SK-N-SH (cell line): ENCODE measurements at regions not wholly inside any gene's neighbourhood (a gene's known extent, or its start where the extent isn't known, plus 50 kb on each side); places are given as distances from the start of the nearest gene placed in this dataset.
A peak's percentile ranks its signal among the peaks of the same experiment; 100 is the strongest.

Source experiments
- CTCF ChIA-PET: fragments of 300-600, 350-600 bp; formaldehyde crosslinking; extraction: SDS; loops from one replicate; lab custom pipeline; 2021; lab: Yijun Ruan, JAX
- POLR2A ChIA-PET: fragments of 350-600 bp; sonication (Branson Sonifier 250); formaldehyde crosslinking; extraction: SDS; loops from one replicate; lab custom pipeline; 2020; ENCODE audit warnings: antibody characterized with exemption, inconsistent platforms; lab: Yijun Ruan, JAX
- DNase-seq: peaks from one replicate; pipeline ENCODE4 v3.0.0; 2012
- H2AFZ ChIP-seq: fragments of 200-600 bp; sonication (generic); 2 replicates; pipeline ENCODE4 v1.8.1; 2016; ENCODE audit warnings: antibody characterized with exemption, mild to moderate bottlenecking, low read depth
- H3F3A ChIP-seq: fragments of 200-600 bp; sonication (generic); replicated peaks from 2 replicates; pipeline ENCODE3; 2016; ENCODE audit warnings: antibody characterized with exemption, mild to moderate bottlenecking; ENCODE audit not compliant: insufficient read depth
- H3K27ac ChIP-seq, 2 experiments: fragments of 200-500 bp in 1 of 2; fragments of 200-600 bp in 1 of 2; sonication (Bioruptor generic) in 1 of 2; sonication (generic), shearing (Covaris generic) in 1 of 2; 2 replicates each; pipeline versions ENCODE4 v1.5.1 to v1.6.1; 2014 to 2016; ENCODE audit warnings: low read depth in 2 of 2, inconsistent platforms in 1 of 2, low read length in 1 of 2, mild to moderate bottlenecking in 1 of 2, mixed read lengths in 1 of 2
- H3K27me3 ChIP-seq: fragments of 200-600 bp; sonication (generic), shearing (Covaris generic); 2 replicates; pipeline ENCODE4 v1.6.1; 2016; ENCODE audit warnings: mixed run types; ENCODE audit not compliant: insufficient read depth
- H3K36me3 ChIP-seq, 2 experiments: fragments of 200-500 bp in 1 of 2; fragments of 200-600 bp in 1 of 2; sonication (Bioruptor generic) in 1 of 2; sonication (generic) in 1 of 2; replicated peaks in 1 of 2; 2 replicates each; pipeline versions ENCODE3 to v1.5.1; 2014 to 2016; ENCODE audit warnings: low read length in 1 of 2, mild to moderate bottlenecking in 1 of 2; ENCODE audit not compliant: insufficient read depth in 2 of 2, control insufficient read depth in 1 of 2
- H3K4me1 ChIP-seq, 2 experiments: fragments of 200-500 bp in 1 of 2; fragments of 200-600 bp in 1 of 2; sonication (Bioruptor generic) in 1 of 2; sonication (generic), shearing (Covaris generic) in 1 of 2; 2 replicates each; pipeline versions ENCODE4 v1.5.1 to v1.6.1; 2014 to 2016; ENCODE audit warnings: low read depth in 1 of 2, low read length in 1 of 2, mixed run types in 1 of 2; ENCODE audit not compliant: insufficient read depth in 2 of 2, control insufficient read depth in 1 of 2
- H3K4me2 ChIP-seq: fragments of 200-600 bp; sonication (generic), shearing (Covaris generic); 2 replicates; pipeline ENCODE4 v1.6.1; 2017; ENCODE audit warnings: mixed run types
- H3K4me3 ChIP-seq, 2 experiments: fragments of 200-500 bp in 1 of 2; fragments of 200-600 bp in 1 of 2; sonication (Bioruptor generic) in 1 of 2; sonication (generic), shearing (Covaris generic) in 1 of 2; 2 replicates each; pipeline versions ENCODE4 v1.5.1 to v1.8.1; 2014 to 2016; ENCODE audit warnings: low read depth in 2 of 2, inconsistent platforms in 1 of 2, low read length in 1 of 2, mild to moderate bottlenecking in 1 of 2, mixed read lengths in 1 of 2, moderate library complexity in 1 of 2
- H3K79me2 ChIP-seq: fragments of 200-600 bp; sonication (generic); 2 replicates; pipeline ENCODE4 v1.8.1; 2017; ENCODE audit warnings: mild to moderate bottlenecking; ENCODE audit not compliant: insufficient read depth
- H3K9ac ChIP-seq: fragments of 200-600 bp; sonication (generic); 2 replicates; pipeline ENCODE4 v1.6.1; 2017; ENCODE audit warnings: mixed run types
- H3K9me2 ChIP-seq: fragments of 200-600 bp; sonication (generic); 2 replicates; pipeline ENCODE4 v1.6.1; 2017; ENCODE audit warnings: mixed run types
- H3K9me3 ChIP-seq: fragments of 200-600 bp; sonication (generic); 2 replicates; pipeline ENCODE4 v1.6.1; 2017; ENCODE audit warnings: mixed run types, mild to moderate bottlenecking, moderate library complexity
- H4K20me1 ChIP-seq: fragments of 200-600 bp; sonication (generic); 2 replicates; pipeline ENCODE4 v1.6.1; 2017; ENCODE audit warnings: mild to moderate bottlenecking, mixed run types; ENCODE audit not compliant: insufficient read depth
- ELF1 ChIP-seq: IDR thresholded peaks from 2 replicates; pipeline ENCODE4 v1.4.0; 2012
- EP300 ChIP-seq, 2 experiments: IDR thresholded peaks; 2 replicates each; pipeline versions ENCODE4 v1.4.0 to v1.6.1; 2012; ENCODE audit warnings: borderline replicate concordance in 1 of 2, low read depth in 1 of 2, low read length in 1 of 2
- EZH2phosphoT487 ChIP-seq: fragments of 200-600 bp; sonication (generic); IDR thresholded peaks from 2 replicates; pipeline ENCODE4 v1.6.1; 2017; ENCODE audit warnings: low read depth, mixed run types, mild to moderate bottlenecking, antibody characterized with exemption, moderate library complexity, borderline replicate concordance
- FOSL2 ChIP-seq: IDR thresholded peaks from 2 replicates; pipeline ENCODE4 v1.4.0; 2012; ENCODE audit warnings: low read depth, mild to moderate bottlenecking, moderate library complexity, borderline replicate concordance
- GABPA ChIP-seq: IDR thresholded peaks from 2 replicates; pipeline ENCODE4 v1.4.0; 2012; ENCODE audit warnings: low read depth, mild to moderate bottlenecking
- NFIC ChIP-seq: IDR thresholded peaks from 2 replicates; pipeline ENCODE4 v1.4.0; 2012; ENCODE audit warnings: borderline replicate concordance
- NRF1 ChIP-seq: IDR thresholded peaks from 2 replicates; pipeline ENCODE4 v1.6.1; 2012; ENCODE audit warnings: low read depth, mild to moderate bottlenecking, low read length
- RAD21 ChIP-seq: IDR thresholded peaks from 2 replicates; pipeline ENCODE4 v1.6.1; 2012; ENCODE audit warnings: mild to moderate bottlenecking, low read length
- REST ChIP-seq: IDR thresholded peaks from 2 replicates; pipeline ENCODE4 v1.6.1; 2012; ENCODE audit warnings: mild to moderate bottlenecking, low read depth, low read length, moderate library complexity
- TEAD4 ChIP-seq: IDR thresholded peaks from 2 replicates; pipeline ENCODE4 v1.4.0; 2012; ENCODE audit warnings: mild to moderate bottlenecking, borderline replicate concordance; ENCODE audit not compliant: insufficient read depth
- USF2 ChIP-seq: fragments of 150-350 bp; IDR thresholded peaks from 2 replicates; pipeline ENCODE4 v1.6.1; 2017; ENCODE audit warnings: antibody characterized with exemption, low read length, low read depth, borderline replicate concordance
- WGBS: methylation state at CpG from one replicate; pipeline ENCODE4 v1.1.6; 2017; ENCODE audit warnings: low lambda C conversion rate; 5-methylcytosine and 5-hydroxymethylcytosine counted together

GRCh38 chr6:28803337-28803709 is 120.5 kb downstream of the TRIM27 start (continued):
- no peak for TF ChIP-seq REST
- no peak for TF ChIP-seq NFIC
- TF ChIP-seq GABPA, result no peak
- TF ChIP-seq ELF1, result no peak
- no peak for TF ChIP-seq RAD21
- TF ChIP-seq EP300 (IDR thresholded peaks at IDR 0.05; ENCODE audit: borderline replicate concordance in 1 of 2, low read depth in 1 of 2, low read length in 1 of 2), result no peak

- Histone ChIP-seq H2AFZ (peak overlapping the region; percentile 76; the same call in 1 of the 2 replicates), H3K9me3 (no peaks in the 10 kb centered on the region), H4K20me1 (no peaks in the 10 kb centered on the region), H3K4me3 (peak overlapping the region; percentile 38 to 63), H3K9ac (no peak overlapping the region), H3K79me2 (no peaks in the 10 kb centered on the region), H3K27ac (no peak overlapping the region), H3K27me3 (peaks cover 64% of the 10 kb centered on the region), H3K9me2 (no peaks in the 10 kb centered on the region), H3K4me1 (peaks cover 0 to 7% of the 10 kb centered on the region in 2 experiments; a peak in 1 of 4 replicates), H3F3A (peaks cover 3% of the 10 kb centered on the region), H3K4me2 (peak overlapping the region; percentile 68), H3K36me3 (no peaks in the 10 kb centered on the region)
- TF ChIP-seq FOSL2, result peak; percentile 45; the same call in 1 of the 2 replicates
- peak; percentile 68; the same call in 1 of the 2 replicates for TF ChIP-seq TEAD4
- no peak for TF ChIP-seq USF2
- peak; percentile 48 for TF ChIP-seq NRF1
- 2% methylated on average over 12 of the region's 12 CpGs for WGBS
- ChIA-PET CTCF (interaction anchor here (1.0 to 1.5 kb wide), 2 partner anchors 30 to 123 kb away, joined by 3 to 4 read pairs; no protein-coding TSS in a partner anchor), POLR2A (no interaction called here)
- DNase-seq, result peak; percentile 43
Measured at GRCh38 chr6:28807682-28808280, 116.0 kb downstream of the TRIM27 start.

- no peaks in the 10 kb centered on the region for H3K9me3 ChIP-seq
- H3K27me3 ChIP-seq, result peaks cover 66% of the 10 kb centered on the region
- CTCF ChIA-PET, result interaction anchor here (1.0 to 1.5 kb wide), 2 partner anchors 30 to 124 kb away, joined by 3 to 4 read pairs; no protein-coding TSS in a partner anchor
- no peaks in the 10 kb centered on the region for H3K79me2 ChIP-seq
- 6% methylated on average over 13 of the region's 13 CpGs for WGBS
- no peak for TF ChIP-seq EZH2phosphoT487
- H3K9me2 ChIP-seq, result no peaks in the 10 kb centered on the region
- peak overlapping the region; percentile 68 for H3K4me2 ChIP-seq
- peak overlapping the region; percentile 76; the same call in 1 of the 2 replicates for H2AFZ ChIP-seq
- no peak overlapping the region for H3K9ac ChIP-seq
- no peaks in the 10 kb centered on the region for H3K36me3 ChIP-seq
- H3F3A ChIP-seq, result peaks cover 3% of the 10 kb centered on the region
- no peak overlapping the region for H3K27ac ChIP-seq
- H4K20me1 ChIP-seq, result no peaks in the 10 kb centered on the region
- peak overlapping the region; percentile 38 to 63 for H3K4me3 ChIP-seq
- no peak for DNase-seq
- H3K4me1 ChIP-seq, result peaks cover 0 to 7% of the 10 kb centered on the region in 2 experiments; a peak in 1 of 4 replicates
- POLR2A ChIA-PET, result no interaction called here
Measured at GRCh38 chr6:28808383-28808782, 115.4 kb downstream of the TRIM27 start.
